Thyroid gland (tissue), 4 donors: ENCODE measurements at regions not wholly inside any gene's neighbourhood (a gene's known extent, or its start where the extent isn't known, plus 50 kb on each side); places are given as distances from the start of the nearest gene placed in this dataset.

ENCODE experiments used
- CTCF ChIP-seq, 6 experiments: fragments of 200-600 bp in 3 of 6; fragments of 450-650 bp in 3 of 6; sonication (generic) in 3 of 6; IDR thresholded peaks; one replicate each; pipeline ENCODE4 v1.5.1; 2016 to 2019; ENCODE audit warnings: antibody characterized with exemption in 6 of 6, mild to moderate bottlenecking in 2 of 6, inconsistent platforms in 1 of 6, moderate library complexity in 1 of 6
- POLR2A ChIP-seq, 2 donors: fragments of 450-650 bp; IDR thresholded peaks; one replicate each; pipeline ENCODE4 v1.6.1; 2017; ENCODE audit warnings: antibody characterized with exemption in 2 of 2, mild to moderate bottlenecking in 2 of 2, moderate library complexity in 1 of 2

DNA sequence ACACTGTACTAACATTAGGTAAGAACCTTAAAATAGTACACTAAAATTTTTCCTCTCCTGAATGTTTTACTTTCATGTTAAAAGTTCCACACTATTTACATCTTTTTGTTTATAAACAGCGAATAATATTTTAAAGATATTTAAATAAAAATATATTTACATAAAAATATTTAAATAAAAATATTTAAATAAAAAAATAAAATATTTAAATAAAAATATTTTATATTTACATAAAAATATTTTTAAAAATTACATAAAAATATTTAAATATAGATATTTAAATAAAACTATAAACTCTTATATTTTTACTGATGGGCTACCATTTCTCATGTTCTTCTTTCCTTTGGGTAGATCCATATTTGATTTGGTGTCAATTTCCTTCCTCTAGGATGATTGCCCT is 619.0 kb downstream of the ANKRD7 start:
- no peak for TF ChIP-seq CTCF (IDR thresholded peaks at IDR 0.05)
- TF ChIP-seq POLR2A (IDR thresholded peaks at IDR 0.05), result no peak
